PFSK-1 (cell line): ENCODE measurements at regions not wholly inside any gene's neighbourhood (a gene's known extent, or its start where the extent isn't known, plus 50 kb on each side); places are given as distances from the start of the nearest gene placed in this dataset.

Experiments used
- FOXP2 ChIP-seq: optimal IDR thresholded peaks from 2 replicates; pipeline ENCODE3; 2011; ENCODE audit warnings: borderline replicate concordance, control low read depth, inconsistent platforms; ENCODE audit not compliant: insufficient read depth; ENCODE audit errors: extremely low read length, extremely low read depth
- POLR2AphosphoS5 ChIP-seq: IDR thresholded peaks from 2 replicates; pipeline ENCODE4 v1.6.1; 2012; ENCODE audit warnings: low read depth, mild to moderate bottlenecking, control low read depth, low read length, moderate library complexity
- TAF1 ChIP-seq: IDR thresholded peaks from 2 replicates; pipeline ENCODE4 v1.6.1; 2012; ENCODE audit warnings: low read length, control low read depth, borderline replicate concordance; ENCODE audit not compliant: insufficient read depth
- TF ChIP-seq, protein P1 (sequence below), 2 experiments: IDR thresholded peaks; 2 replicates each; pipeline versions ENCODE4 v1.6.1 to v1.8.0; 2011 to 2012; ENCODE audit warnings: low read depth in 2 of 2, low read length in 2 of 2, control low read depth in 1 of 2, inconsistent platforms in 1 of 2, mild to moderate bottlenecking in 1 of 2, moderate library complexity in 1 of 2; ENCODE audit not compliant: insufficient read depth in 1 of 2

DNA sequence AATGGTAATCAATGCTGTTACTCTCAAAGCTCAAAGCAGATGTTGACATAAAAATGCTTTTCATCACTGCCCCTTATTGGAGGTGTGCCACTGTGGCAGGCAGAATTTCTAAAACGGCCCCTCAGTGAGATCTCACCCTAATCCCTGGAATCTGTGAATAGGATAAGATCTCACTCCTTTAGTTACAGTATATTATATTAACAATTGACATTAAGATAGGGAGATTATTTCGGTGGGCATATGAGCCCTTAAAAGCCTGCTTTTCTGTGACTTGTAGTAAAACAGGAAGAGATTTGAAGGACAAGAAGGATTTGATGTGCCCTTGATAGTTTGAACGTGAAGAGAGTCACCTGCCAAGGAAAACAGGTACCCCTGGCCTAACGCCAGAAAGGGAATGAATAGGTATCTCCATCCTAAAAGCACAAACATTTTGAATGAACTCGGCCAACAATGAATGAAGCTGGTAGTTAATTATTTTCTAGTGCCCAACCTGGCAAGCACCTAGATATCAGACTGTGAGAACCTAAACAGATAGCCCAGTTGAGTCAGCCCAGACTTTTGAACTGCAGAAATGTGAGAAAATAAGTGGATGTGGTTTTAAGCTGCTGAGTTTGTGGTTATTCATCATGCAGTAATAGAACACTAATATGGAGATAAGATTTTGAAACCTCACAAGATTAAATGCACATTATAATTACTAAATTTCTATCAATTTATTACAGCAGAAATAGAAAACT is 881.6 kb downstream of the PCDH18 start:
- TF ChIP-seq TAF1 (no peak), POLR2AphosphoS5 (no peak), FOXP2 (no peak)
- TF ChIP-seq, protein P1, sequence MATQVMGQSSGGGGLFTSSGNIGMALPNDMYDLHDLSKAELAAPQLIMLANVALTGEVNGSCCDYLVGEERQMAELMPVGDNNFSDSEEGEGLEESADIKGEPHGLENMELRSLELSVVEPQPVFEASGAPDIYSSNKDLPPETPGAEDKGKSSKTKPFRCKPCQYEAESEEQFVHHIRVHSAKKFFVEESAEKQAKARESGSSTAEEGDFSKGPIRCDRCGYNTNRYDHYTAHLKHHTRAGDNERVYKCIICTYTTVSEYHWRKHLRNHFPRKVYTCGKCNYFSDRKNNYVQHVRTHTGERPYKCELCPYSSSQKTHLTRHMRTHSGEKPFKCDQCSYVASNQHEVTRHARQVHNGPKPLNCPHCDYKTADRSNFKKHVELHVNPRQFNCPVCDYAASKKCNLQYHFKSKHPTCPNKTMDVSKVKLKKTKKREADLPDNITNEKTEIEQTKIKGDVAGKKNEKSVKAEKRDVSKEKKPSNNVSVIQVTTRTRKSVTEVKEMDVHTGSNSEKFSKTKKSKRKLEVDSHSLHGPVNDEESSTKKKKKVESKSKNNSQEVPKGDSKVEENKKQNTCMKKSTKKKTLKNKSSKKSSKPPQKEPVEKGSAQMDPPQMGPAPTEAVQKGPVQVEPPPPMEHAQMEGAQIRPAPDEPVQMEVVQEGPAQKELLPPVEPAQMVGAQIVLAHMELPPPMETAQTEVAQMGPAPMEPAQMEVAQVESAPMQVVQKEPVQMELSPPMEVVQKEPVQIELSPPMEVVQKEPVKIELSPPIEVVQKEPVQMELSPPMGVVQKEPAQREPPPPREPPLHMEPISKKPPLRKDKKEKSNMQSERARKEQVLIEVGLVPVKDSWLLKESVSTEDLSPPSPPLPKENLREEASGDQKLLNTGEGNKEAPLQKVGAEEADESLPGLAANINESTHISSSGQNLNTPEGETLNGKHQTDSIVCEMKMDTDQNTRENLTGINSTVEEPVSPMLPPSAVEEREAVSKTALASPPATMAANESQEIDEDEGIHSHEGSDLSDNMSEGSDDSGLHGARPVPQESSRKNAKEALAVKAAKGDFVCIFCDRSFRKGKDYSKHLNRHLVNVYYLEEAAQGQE (IDR thresholded peaks at IDR 0.05; ENCODE audit: insufficient read depth in 1 of 2, low read depth in 2 of 2, low read length in 2 of 2): no peak
